ENCODE measurements at regions not wholly inside any gene's neighbourhood (a gene's known extent, or its start where the extent isn't known, plus 50 kb on each side); places are given as distances from the start of the nearest gene placed in this dataset.

DNA sequence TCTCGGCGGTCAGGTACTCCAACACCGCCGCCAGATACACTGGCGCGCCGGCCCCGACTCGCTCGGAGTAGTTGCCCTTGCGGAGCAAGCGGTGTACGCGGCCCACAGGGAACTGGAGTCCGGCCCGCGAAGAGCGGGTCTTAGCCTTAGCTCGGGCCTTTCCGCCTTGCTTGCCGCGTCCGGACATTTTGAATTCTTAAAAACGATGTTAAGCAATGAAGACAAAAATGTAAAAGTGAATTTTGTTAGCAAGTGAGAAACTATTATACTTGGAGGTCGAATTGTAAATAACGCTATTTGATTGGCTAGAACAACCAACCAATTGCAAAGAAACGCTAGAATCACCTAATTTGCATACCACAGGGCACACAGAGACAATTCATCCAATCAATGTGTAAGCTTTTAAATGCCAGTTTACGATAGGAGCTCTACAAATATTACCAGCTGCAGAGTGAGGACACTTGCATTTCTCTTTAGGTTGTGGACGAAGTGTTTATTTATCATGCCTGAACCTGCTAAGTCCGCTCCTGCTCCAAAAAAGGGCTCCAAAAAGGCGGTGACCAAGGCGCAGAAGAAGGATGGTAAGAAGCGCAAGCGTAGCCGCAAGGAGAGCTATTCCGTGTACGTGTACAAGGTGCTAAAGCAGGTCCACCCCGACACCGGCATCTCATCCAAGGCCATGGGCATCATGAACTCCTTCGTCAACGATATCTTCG, 112.0 kb downstream of the HFE start:
- TF ChIP-seq, protein P1, sequence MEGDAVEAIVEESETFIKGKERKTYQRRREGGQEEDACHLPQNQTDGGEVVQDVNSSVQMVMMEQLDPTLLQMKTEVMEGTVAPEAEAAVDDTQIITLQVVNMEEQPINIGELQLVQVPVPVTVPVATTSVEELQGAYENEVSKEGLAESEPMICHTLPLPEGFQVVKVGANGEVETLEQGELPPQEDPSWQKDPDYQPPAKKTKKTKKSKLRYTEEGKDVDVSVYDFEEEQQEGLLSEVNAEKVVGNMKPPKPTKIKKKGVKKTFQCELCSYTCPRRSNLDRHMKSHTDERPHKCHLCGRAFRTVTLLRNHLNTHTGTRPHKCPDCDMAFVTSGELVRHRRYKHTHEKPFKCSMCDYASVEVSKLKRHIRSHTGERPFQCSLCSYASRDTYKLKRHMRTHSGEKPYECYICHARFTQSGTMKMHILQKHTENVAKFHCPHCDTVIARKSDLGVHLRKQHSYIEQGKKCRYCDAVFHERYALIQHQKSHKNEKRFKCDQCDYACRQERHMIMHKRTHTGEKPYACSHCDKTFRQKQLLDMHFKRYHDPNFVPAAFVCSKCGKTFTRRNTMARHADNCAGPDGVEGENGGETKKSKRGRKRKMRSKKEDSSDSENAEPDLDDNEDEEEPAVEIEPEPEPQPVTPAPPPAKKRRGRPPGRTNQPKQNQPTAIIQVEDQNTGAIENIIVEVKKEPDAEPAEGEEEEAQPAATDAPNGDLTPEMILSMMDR (IDR thresholded peaks at IDR 0.05), result no peak
- TF ChIP-seq POLR2A (IDR thresholded peaks at IDR 0.05), result peak; percentile 92 to 93
